SKM-1 treated with dmso at 0.1 percent for 144 hours (cell line): ENCODE measurements at regions not wholly inside any gene's neighbourhood (a gene's known extent, or its start where the extent isn't known, plus 50 kb on each side); places are given as distances from the start of the nearest gene placed in this dataset.

Experiments
- DNase-seq: peaks from one replicate; lab custom pipeline; 2025; ENCODE audit not compliant: unreplicated experiment; lab: John Stamatoyannopoulos, UW

DNA sequence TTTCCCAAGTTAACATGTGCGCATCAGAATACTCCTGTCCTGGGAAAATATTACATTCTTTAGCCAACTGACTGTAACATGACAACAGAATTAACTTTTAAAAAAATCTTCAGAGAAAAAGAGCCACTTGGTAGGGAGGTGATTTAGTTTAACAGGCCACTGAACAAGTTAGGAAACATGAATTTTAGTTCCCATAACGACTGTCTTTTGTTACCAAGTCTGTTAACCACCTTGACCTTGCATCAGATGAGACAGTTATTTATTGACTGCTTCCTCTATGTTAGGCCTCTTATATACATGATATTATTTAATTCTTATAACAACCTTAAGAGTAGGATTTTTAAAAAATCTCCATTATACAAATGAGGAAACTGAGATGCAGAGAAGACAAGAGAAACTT lies 268.6 kb downstream of the NDFIP2 start:
- DNase-seq, result no peak

- no peak for DNase-seq
These were observed 264.1 kb downstream of the NDFIP2 start for GRCh38 chr13:79745081-79745480.

DNA sequence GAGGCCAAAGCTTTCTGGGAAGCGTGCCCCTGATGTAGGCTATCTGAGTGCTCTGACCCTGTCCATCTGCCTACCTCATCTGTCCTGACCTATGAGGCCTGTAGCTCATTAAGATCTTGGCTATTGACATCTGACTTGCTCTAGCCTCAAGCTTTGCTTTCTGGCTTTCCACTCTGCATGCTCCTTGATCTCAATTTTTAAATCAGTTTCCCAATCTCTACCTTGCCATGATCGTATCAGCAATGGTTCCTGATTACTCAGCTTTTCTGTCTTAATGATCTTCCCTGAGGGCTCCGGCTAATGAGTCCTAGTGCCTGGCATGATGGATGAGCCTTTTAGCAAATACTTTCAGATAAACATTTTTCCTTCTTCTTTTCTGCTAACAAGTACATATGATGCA lies 262.0 kb downstream of the NDFIP2 start:
- DNase-seq, result no peak

- no peak for DNase-seq
These were observed 260.0 kb downstream of the NDFIP2 start for GRCh38 chr13:79740991-79741390.

DNA sequence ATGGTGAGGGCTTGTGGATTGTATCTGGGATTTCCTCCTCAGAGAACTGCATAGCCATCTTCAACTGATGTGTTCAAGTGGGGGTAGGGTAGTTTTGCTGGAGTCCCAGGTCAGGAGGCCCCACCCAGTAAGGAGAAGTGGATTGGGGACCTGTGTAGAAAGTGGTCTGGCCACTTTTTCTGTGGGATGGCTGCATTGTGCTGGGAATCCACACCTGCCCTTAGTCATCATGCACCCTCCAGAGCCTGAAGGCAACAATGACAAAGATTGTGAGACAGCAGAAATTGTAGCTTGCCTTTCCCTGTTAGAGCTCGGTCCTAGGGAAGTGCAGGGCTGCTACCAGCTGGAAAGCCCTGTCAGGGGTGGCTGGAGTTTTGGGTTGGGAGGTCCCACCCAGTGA lies 255.4 kb downstream of the NDFIP2 start:
- DNase-seq, result no peak

DNA sequence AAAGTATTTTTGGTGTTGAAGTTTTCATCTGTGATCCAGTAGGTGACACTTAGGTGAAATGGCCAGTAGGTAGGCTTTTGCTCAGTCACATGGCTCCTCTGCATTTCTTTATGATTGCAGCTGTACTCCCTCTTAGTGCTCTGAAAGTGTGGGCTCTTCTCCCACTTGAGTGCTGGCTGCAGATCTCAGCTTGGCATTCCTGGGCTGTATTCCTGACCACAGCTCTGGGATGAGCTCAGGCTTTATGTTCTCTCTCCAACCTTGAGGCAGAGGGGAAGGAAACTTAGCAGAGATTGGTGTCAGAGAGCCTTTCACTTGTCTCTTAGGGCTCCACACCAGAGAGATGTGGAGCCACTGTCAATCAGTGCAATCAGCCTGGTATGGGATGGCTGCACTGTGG lies 254.3 kb downstream of the NDFIP2 start:
- DNase-seq, result no peak

GRCh38 chr13:79727086-79727485 lies 246.1 kb downstream of the NDFIP2 start:
- DNase-seq, result no peak

- DNase-seq, result no peak
These were observed 244.9 kb downstream of the NDFIP2 start for GRCh38 chr13:79725841-79726240.

GRCh38 chr13:79724348-79725103 lies 243.6 kb downstream of the NDFIP2 start:
- no peak for DNase-seq

- no peak for DNase-seq
These were observed 242.6 kb downstream of the NDFIP2 start for GRCh38 chr13:79723519-79724024.

DNA sequence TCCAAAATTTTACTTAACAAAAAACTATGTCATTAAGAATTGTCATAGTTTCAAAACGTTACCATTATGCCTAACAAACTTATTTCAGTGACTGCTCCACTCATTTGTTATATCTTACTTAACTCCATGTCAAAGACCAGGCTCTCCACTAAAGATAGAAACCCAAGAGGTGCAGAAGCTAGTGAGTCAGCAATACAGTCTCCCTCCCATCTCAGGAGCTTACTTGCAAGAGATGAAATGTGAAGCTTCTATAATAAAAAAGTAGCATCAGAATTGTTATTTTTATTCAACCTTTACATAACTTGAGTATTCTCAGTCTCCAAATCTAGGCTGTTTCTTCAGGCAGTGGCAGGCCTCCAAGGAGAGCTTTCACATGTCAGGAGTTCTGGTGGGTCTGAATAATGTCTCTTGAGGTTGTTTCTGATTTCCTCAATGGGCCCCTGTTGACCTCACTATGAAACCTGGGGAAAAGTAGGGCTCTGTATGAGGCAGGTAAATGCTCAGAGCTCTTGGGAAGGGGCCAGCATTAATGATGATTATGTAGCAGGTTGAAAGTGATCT lies 242.0 kb downstream of the NDFIP2 start:
- no peak for DNase-seq

- no peak for DNase-seq
These were observed 235.2 kb downstream of the NDFIP2 start for GRCh38 chr13:79716191-79716590.

DNA sequence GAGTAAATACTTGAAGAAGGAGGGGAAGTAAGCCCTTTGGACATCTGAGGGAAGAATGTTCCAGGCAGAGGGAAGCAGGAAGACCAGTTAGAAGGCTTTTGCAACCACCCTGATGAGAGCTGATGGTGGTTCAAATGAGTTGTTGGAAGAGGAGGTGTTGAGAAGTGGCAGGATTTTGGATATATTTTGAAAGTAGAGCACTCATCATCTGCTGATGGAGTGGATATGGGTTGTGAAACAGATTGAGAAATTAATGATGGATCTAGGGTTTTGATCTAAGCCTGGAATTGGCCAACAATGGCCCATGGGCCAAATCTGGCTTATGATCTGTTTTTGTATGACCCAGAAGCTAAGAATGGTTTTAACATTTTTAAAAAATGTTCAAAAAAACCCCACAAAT lies 230.7 kb downstream of the NDFIP2 start:
- DNase-seq, result no peak

GRCh38 chr13:79710376-79710775 lies 229.4 kb downstream of the NDFIP2 start:
- no peak for DNase-seq

DNA sequence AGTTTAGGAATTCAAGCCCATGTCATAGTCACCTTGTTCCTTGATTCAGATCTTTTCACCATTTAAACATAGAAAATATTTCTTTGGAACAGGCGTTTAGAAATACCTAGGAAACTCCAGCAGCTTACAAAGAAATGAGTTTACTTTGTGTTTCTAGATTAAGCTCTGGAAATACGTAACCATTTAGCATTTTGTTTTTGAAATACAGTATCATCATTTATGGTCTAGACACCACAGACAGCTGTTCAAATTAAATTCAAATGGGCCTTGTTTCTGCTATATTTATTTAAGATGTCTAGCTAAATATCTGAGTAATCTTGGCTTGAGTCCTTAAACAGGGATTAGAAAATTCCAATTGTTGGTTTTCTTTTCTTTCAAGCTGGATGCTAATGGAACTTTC lies 228.5 kb downstream of the NDFIP2 start:
- DNase-seq, result no peak

- DNase-seq, result no peak
These were observed 222.8 kb downstream of the NDFIP2 start for GRCh38 chr13:79703772-79704171.

DNA sequence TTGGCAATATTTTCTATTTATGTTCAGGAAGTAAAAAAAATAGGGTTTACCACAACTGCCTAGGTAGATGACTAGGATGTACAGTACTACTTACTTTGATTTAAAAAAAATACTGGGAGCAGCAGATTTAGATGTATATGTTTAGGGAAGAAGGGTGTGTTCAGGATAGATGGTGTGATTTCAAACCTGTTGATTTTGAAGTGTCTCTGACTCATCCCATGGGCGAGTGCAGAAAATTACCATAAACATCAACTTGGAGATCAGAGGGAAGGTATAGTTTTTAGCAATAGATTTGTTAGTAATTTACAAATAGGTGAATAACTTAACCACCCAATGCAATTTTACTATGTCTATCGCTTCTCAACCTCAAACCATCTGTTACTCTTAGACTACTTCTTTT lies 214.8 kb downstream of the NDFIP2 start:
- no peak for DNase-seq

DNA sequence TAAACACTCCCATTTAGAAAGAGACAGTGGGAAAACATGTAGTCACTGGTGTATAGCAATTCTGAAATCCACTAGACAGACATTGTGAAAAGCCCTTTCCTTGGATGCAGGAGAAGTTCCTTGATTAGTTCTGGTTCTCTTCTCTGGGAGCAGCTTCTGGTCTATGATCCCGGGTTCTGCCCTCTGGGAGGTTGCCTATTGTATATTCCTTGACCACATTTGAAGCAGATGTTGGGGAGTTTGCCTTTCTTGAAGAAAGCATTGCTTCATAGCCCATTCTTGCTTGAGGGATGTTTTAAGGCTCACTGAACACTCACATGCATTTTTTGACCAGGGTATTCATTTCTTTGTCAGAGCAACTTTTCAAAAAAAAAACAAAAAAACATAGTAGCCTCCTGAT lies 211.9 kb downstream of the NDFIP2 start:
- DNase-seq, result no peak

GRCh38 chr13:79691826-79692225 lies 210.9 kb downstream of the NDFIP2 start:
- no peak for DNase-seq

GRCh38 chr13:79688741-79689140 lies 207.8 kb downstream of the NDFIP2 start:
- no peak for DNase-seq

- DNase-seq, result no peak
These were observed 205.5 kb downstream of the NDFIP2 start for GRCh38 chr13:79686441-79686840.

- DNase-seq, result no peak
These were observed 203.4 kb downstream of the NDFIP2 start for GRCh38 chr13:79684371-79684770.

- no peak for DNase-seq
These were observed 201.2 kb downstream of the NDFIP2 start for GRCh38 chr13:79682164-79682563.
